ENCODE measurements at regions not wholly inside any gene's neighbourhood (a gene's known extent, or its start where the extent isn't known, plus 50 kb on each side); places are given as distances from the start of the nearest gene placed in this dataset.
"Not testable (repeated sequence)": the region's sequence is repeated elsewhere in the genome, so short reads cannot be mapped to it uniquely, and the experiment has no call there.

DNA sequence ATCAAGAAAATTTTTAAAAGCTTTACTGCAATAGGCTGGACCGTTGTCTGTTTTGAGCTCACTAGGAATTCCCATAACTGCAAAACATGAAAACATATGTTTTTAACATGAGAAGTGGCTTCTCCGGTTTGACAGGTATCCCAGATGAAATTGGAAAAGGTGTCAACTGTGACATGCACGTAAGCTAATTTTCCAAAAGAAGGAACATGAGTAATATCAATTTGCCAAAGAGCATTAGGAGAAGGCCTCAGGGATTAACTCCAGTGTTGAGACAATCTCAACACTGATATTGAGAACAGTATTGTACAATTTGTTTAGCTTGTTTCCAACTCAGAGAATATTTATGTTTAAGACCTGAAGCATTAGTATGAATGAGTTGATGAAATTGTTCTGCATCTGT lies 215.5 kb upstream of the KCNN2 start:
- TF ChIP-seq, protein P1, sequence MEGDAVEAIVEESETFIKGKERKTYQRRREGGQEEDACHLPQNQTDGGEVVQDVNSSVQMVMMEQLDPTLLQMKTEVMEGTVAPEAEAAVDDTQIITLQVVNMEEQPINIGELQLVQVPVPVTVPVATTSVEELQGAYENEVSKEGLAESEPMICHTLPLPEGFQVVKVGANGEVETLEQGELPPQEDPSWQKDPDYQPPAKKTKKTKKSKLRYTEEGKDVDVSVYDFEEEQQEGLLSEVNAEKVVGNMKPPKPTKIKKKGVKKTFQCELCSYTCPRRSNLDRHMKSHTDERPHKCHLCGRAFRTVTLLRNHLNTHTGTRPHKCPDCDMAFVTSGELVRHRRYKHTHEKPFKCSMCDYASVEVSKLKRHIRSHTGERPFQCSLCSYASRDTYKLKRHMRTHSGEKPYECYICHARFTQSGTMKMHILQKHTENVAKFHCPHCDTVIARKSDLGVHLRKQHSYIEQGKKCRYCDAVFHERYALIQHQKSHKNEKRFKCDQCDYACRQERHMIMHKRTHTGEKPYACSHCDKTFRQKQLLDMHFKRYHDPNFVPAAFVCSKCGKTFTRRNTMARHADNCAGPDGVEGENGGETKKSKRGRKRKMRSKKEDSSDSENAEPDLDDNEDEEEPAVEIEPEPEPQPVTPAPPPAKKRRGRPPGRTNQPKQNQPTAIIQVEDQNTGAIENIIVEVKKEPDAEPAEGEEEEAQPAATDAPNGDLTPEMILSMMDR (IDR thresholded peaks at IDR 0.05; ENCODE audit: control insufficient read depth, insufficient read depth, low read depth, low read length, missing control alignments), result no peak
- no peak overlapping the region for H3K4me3 ChIP-seq (ENCODE audit: control insufficient read depth, low read depth, low read length)
- DNase-seq (ENCODE audit: low read depth), result no peak

DNA sequence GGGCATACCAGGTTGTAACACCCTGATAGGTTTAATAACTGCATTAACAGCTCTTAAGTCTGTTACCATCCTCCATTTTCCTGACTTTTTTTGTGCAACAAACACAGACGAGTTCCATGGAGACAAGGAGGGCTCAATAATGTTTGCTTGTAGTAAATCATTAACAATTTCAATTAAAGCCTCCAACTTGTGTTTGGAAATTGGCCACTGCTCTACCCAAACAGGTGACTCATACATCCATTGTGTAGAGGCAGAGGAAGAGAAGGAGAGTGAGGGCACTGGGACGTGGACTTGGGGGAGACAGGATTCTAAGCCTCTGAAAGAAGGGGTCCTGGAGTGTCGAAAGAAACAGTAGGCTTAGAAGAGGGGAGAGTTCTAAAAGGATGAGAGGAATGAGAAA lies 213.6 kb upstream of the KCNN2 start:
- DNase-seq (ENCODE audit: low read depth), result no peak
- TF ChIP-seq, protein P1 (IDR thresholded peaks at IDR 0.05; ENCODE audit: control insufficient read depth, insufficient read depth, low read depth, low read length, missing control alignments), result no peak
- no peak overlapping the region for H3K4me3 ChIP-seq (ENCODE audit: control insufficient read depth, low read depth, low read length)

DNA sequence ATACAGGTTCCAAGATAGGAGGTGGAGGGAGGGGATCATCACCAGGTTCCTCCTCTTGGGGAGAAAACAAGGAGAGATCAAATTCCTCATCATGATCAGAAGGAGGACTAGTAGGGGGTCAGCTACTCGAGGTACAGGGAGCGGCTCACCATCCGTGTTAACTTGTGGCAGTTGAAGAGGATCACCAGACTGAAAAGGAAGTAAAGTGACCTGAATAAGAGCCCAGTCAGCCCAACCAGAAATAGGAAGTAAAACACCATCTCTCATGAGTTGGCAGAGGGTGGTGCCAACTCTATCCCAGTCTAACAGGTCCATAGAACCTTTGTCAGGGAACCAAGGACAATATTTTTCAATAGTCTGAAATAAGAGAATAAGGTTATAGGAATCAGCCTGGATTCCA lies 213.1 kb upstream of the KCNN2 start:
- not testable (repeated sequence) for H3K4me3 ChIP-seq (ENCODE audit: control insufficient read depth, low read depth, low read length); DNase-seq (ENCODE audit: low read depth)

DNA sequence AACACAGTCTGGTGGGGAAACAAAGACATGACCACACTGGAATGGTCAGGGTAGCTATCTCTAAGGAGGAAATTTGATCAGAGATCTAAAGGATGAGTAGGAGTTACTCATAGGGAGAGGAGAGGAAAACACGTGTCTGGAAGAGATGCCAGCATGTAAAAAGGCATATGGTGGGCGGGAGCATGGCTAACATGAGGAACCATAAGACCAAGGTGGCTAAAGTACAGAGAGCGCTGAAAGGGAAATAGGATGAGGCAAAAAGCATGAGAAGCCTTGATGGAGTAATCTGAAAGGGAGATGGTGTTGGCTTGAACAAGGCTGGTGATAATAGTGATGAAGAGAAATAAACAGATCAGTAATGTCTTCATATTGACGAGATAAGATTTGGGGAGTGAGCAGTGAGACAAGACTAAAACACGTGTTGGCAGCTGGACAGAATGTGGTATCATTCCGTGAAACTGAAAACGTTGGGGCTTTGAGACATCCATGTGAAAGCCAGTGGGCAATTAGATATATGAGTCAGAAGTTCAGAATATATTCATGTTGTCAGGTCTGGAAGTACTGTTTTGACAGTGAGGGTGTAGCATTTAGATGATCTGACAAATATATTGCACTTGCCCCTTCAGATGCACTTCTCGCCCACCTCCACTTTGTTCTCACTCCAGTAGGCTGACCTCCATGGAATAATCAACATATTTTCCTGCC lies 209.1 kb upstream of the KCNN2 start:
- no peak for DNase-seq (ENCODE audit: low read depth)
- TF ChIP-seq, protein P1 (IDR thresholded peaks at IDR 0.05; ENCODE audit: control insufficient read depth, insufficient read depth, low read depth, low read length, missing control alignments), result no peak
- H3K4me3 ChIP-seq (ENCODE audit: control insufficient read depth, low read depth, low read length), result no peak overlapping the region

DNA sequence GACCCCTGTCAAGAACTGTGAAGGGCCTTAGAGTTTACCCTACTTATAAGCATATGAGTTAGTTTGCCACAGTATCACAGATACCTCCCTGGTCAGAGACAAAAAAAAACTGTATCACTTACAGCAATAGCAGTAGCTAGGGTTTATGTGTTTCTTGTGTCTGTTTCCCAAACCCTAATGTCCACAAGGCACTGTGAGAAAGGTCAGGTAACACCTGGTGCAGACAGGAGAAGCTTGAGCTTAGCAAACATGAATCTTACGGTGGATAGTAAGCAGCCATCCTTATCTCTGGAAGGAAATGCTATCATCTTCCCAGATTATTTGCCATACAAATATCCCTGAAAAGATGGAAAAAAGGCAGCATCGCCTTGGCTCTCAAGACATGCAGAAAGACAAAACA lies 208.5 kb upstream of the KCNN2 start:
- DNase-seq (ENCODE audit: low read depth), result no peak
- H3K4me3 ChIP-seq (ENCODE audit: control insufficient read depth, low read depth, low read length), result no peak overlapping the region
- TF ChIP-seq, protein P1 (IDR thresholded peaks at IDR 0.05; ENCODE audit: control insufficient read depth, insufficient read depth, low read depth, low read length, missing control alignments), result no peak

DNA sequence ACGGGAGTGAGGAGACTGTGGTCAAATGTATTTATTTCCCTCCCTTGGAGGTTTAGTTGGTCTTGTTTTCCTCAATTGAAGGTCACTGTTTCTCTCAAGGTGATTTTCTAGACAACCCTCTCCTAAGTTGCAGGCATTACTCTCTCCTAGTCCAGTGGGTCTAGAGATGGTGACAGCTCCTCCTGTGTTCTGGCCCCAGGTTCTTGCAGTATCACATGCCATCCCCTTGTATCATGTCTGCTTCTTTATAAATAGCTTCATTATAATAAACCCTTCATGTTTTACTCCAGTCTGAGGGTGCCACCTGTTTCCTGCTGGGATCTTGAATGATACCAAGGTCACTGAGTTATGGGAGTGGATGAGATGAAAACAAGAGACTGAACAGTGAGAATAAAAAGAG lies 208.0 kb upstream of the KCNN2 start:
- TF ChIP-seq, protein P1 (IDR thresholded peaks at IDR 0.05; ENCODE audit: control insufficient read depth, insufficient read depth, low read depth, low read length, missing control alignments), result no peak
- DNase-seq (ENCODE audit: low read depth), result no peak
- H3K4me3 ChIP-seq (ENCODE audit: control insufficient read depth, low read depth, low read length), result no peak overlapping the region

DNA sequence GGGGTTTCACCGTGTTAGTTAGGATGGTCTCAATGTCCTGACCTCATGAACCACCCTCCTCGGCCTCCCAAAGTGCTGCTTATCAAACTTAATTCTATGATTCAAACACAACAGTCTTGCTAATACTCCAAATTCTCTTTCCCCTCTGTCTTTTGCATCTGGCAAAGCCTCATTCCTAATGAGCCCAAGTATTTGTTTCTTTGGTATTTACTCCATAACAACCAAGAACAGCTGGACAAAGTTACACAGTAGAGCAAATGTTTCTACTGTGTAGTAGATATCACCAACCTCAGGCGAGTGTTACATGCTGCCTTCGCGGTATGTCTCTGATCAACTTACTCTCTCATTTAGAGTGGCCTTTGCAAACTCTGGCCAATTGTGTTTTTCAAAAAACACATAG lies 195.8 kb upstream of the KCNN2 start:
- DNase-seq (ENCODE audit: low read depth), result no peak
- TF ChIP-seq, protein P1 (IDR thresholded peaks at IDR 0.05; ENCODE audit: control insufficient read depth, insufficient read depth, low read depth, low read length, missing control alignments), result no peak
- H3K4me3 ChIP-seq (ENCODE audit: control insufficient read depth, low read depth, low read length), result no peak overlapping the region

Measured in AG09309 (cell line).